Spleen (tissue), 11 donors: ENCODE measurements at regions not wholly inside any gene's neighbourhood (a gene's known extent, or its start where the extent isn't known, plus 50 kb on each side); places are given as distances from the start of the nearest gene placed in this dataset.

Source experiments
- DNase-seq: peaks from one replicate; pipeline ENCODE4 v3.0.0-alpha.2; 2020
- H3K27ac ChIP-seq, 8 donors: fragments of 200-600 bp; sonication (generic) in 7 of 8; 1 replicate in 4 of 8; 2 replicates in 4 of 8; pipeline versions ENCODE4 v1.5.0 to v1.8.0; 2016 to 2021; ENCODE audit warnings: inconsistent platforms in 4 of 8, mild to moderate bottlenecking in 4 of 8, moderate library complexity in 1 of 8
- H3K27me3 ChIP-seq, 7 donors: fragments of 200-600 bp; sonication (generic) in 6 of 7; replicated peaks in 1 of 7; 1 replicate in 4 of 7; 2 replicates in 3 of 7; pipeline versions ENCODE4 v1.5.0 to v1.8.0; 2016 to 2021; ENCODE audit warnings: inconsistent platforms in 3 of 7, mild to moderate bottlenecking in 1 of 7
- H3K36me3 ChIP-seq, 6 donors: fragments of 200-600 bp; sonication (generic) in 5 of 6; 1 replicate in 4 of 6; 2 replicates in 2 of 6; pipeline versions ENCODE4 v1.5.0 to v1.8.0; 2016 to 2021; ENCODE audit warnings: inconsistent platforms in 2 of 6
- H3K4me1 ChIP-seq, 6 donors: fragments of 200-600 bp; sonication (generic) in 5 of 6; 1 replicate in 3 of 6; 2 replicates in 3 of 6; pipeline versions ENCODE4 v1.5.0 to v1.8.0; 2016 to 2021; ENCODE audit warnings: inconsistent platforms in 3 of 6
- H3K4me3 ChIP-seq, 8 donors: fragments of 200-600 bp; sonication (generic) in 7 of 8; 1 replicate in 4 of 8; 2 replicates in 4 of 8; pipeline versions ENCODE4 v1.5.0 to v1.8.0; 2016 to 2021; ENCODE audit warnings: inconsistent platforms in 4 of 8, mild to moderate bottlenecking in 4 of 8, moderate library complexity in 2 of 8
- H3K9me3 ChIP-seq, 8 donors: fragments of 200-600 bp; sonication (generic) in 7 of 8; 1 replicate in 4 of 8; 2 replicates in 4 of 8; pipeline versions ENCODE4 v1.5.0 to v1.8.0; 2016 to 2021; ENCODE audit warnings: inconsistent platforms in 4 of 8
- CTCF ChIP-seq, 11 experiments: fragments of 200-600 bp in 7 of 11; fragments of 450-650 bp in 4 of 11; sonication (generic) in 4 of 11; IDR thresholded peaks in 8 of 11; conservative IDR thresholded peaks in 3 of 11; 1 replicate in 7 of 11; 2 replicates in 4 of 11; pipeline versions ENCODE4 v1.4.0 to v1.8.0; 2016 to 2021; ENCODE audit warnings: antibody characterized with exemption in 11 of 11, inconsistent platforms in 4 of 11, mild to moderate bottlenecking in 1 of 11
- POLR2A ChIP-seq, 3 donors: fragments of 450-650 bp; IDR thresholded peaks; one replicate each; pipeline ENCODE4 v1.5.1; 2017; ENCODE audit warnings: antibody characterized with exemption in 3 of 3, mild to moderate bottlenecking in 1 of 3
- POLR2AphosphoS5 ChIP-seq, 3 donors: sonication (generic); formaldehyde crosslinking; IDR thresholded peaks; one replicate each; pipeline ENCODE4 v1.5.1; 2017; ENCODE audit warnings: antibody characterized with exemption in 3 of 3
- WGBS, 5 donors: extraction: QIAGEN DNeasy Blood & Tissue Kit in 3 of 5; methylation state at CpG; one replicate each; pipeline versions ENCODE4 v1.1.5 to v1.1.7; 2013 to 2018; 5-methylcytosine and 5-hydroxymethylcytosine counted together
- intact Hi-C: fragments of 100-400 bp; cut with DNase I; formaldehyde crosslinking; loops from one replicate; pipeline ENCODE4 v1.15.0; 2023; ENCODE audit warnings: low total_unique reads
- donor health status: healthy with polysubstance abuse.
- donor health status: DM: no; HTN: no; CAD: no; lungs with moderate emphysema.
- donor health status: DM: no; HTN: no; CAD: no.
- donor health status: Bipolar disorder and iron deficiency.
- donor health status: healthy.
- donor health status: DM: no; HTN: no; CAD: no.
- donor health status: DM: yes; HTN: yes; CAD: no.

GRCh38 chr21:37967036-37967435, 50.8 kb upstream of the KCNJ6 start:
- TF ChIP-seq CTCF (IDR thresholded peaks at IDR 0.05 in 8 of 11, conservative IDR thresholded peaks at IDR 0.05 in 3 of 11), result no peak
- no peak for TF ChIP-seq POLR2A (IDR thresholded peaks at IDR 0.05)
- TF ChIP-seq POLR2AphosphoS5 (IDR thresholded peaks at IDR 0.05), result no peak
- intact Hi-C loops, result no loop called here
- no peaks in the 10 kb centered on the region for H3K4me1 ChIP-seq
- DNase-seq, result no peak
- no peak overlapping the region for H3K4me3 ChIP-seq
- no peaks in the 10 kb centered on the region for H3K36me3 ChIP-seq
- no peak overlapping the region for H3K27ac ChIP-seq
- H3K27me3 ChIP-seq, result peaks cover 0 to 16% (median 0%) of the 10 kb centered on the region in 7 donors
- no peaks in the 10 kb centered on the region for H3K9me3 ChIP-seq

- Histone ChIP-seq H3K9me3 (no peaks in the 10 kb centered on the region), H3K27me3 (peaks cover 0 to 18% (median 0%) of the 10 kb centered on the region in 7 donors), H3K4me3 (no peak overlapping the region), H3K27ac (no peak overlapping the region), H3K36me3 (no peaks in the 10 kb centered on the region), H3K4me1 (no peaks in the 10 kb centered on the region)
- TF ChIP-seq POLR2AphosphoS5 (IDR thresholded peaks at IDR 0.05) (no peak), CTCF (IDR thresholded peaks at IDR 0.05 in 8 of 11, conservative IDR thresholded peaks at IDR 0.05 in 3 of 11) (no peak), POLR2A (IDR thresholded peaks at IDR 0.05) (no peak)
- no peak for DNase-seq
- intact Hi-C loops, result no loop called here
- WGBS, 5 donors, result 73 to 89% (median 84%) methylated on average over 3 of the region's 3 CpGs
These were observed 52.5 kb upstream of the KCNJ6 start for GRCh38 chr21:37968744-37969143.

GRCh38 chr21:37970548-37970947, 54.3 kb upstream of the KCNJ6 start:
- TF ChIP-seq CTCF (IDR thresholded peaks at IDR 0.05 in 8 of 11, conservative IDR thresholded peaks at IDR 0.05 in 3 of 11), result no peak
- TF ChIP-seq POLR2A (IDR thresholded peaks at IDR 0.05), result no peak
- no peak for TF ChIP-seq POLR2AphosphoS5 (IDR thresholded peaks at IDR 0.05)
- no peaks in the 10 kb centered on the region for H3K9me3 ChIP-seq
- H3K27ac ChIP-seq, result no peak overlapping the region
- H3K36me3 ChIP-seq, result no peaks in the 10 kb centered on the region
- H3K4me3 ChIP-seq, result no peak overlapping the region
- no peak for DNase-seq
- intact Hi-C loops, result no loop called here
- H3K27me3 ChIP-seq, result peaks cover 0 to 15% (median 0%) of the 10 kb centered on the region in 7 donors
- WGBS, 5 donors, result 45 to 49% (median 47%) methylated on average over 4 of the region's 4 CpGs
- no peaks in the 10 kb centered on the region for H3K4me1 ChIP-seq

GRCh38 chr21:37971390-37971950, 55.2 kb upstream of the KCNJ6 start:
- H3K4me3 ChIP-seq, result no peak overlapping the region
- WGBS, 5 donors, result 67 to 79% (median 69%) methylated on average over 6 of the region's 6 CpGs
- H3K27ac ChIP-seq, result no peak overlapping the region
- no peaks in the 10 kb centered on the region for H3K4me1 ChIP-seq
- H3K27me3 ChIP-seq, result peaks cover 0 to 12% (median 0%) of the 10 kb centered on the region in 7 donors
- no peak for DNase-seq
- H3K36me3 ChIP-seq, result no peaks in the 10 kb centered on the region
- intact Hi-C loops, result no loop called here
- no peak for TF ChIP-seq POLR2A (IDR thresholded peaks at IDR 0.05)
- TF ChIP-seq CTCF (IDR thresholded peaks at IDR 0.05 in 8 of 11, conservative IDR thresholded peaks at IDR 0.05 in 3 of 11), result no peak
- no peak for TF ChIP-seq POLR2AphosphoS5 (IDR thresholded peaks at IDR 0.05)
- H3K9me3 ChIP-seq, result no peaks in the 10 kb centered on the region
